ENCODE measurements at regions not wholly inside any gene's neighbourhood (a gene's known extent, or its start where the extent isn't known, plus 50 kb on each side); places are given as distances from the start of the nearest gene placed in this dataset.

DNA sequence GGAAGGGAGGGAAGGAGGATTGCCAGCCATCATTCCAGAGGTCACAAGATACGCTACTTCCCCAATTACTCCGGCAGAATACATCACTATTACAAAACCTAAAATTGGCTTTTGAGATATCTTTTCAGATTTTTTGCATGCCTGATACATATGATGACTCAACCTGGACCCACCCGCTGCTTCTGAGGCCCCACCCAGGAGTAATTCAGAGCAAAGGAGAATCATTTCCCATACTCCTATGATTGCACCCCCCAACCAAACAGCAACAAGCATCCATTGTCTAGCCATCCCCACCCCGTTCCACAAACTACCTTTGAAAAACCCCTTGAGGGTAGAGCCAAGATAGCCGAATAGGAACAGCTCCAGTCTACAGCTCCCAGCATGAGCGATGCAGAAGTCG is 163.5 kb upstream of the GJE1 start:
- in situ Hi-C loops (cut with MboI) (no loop called here), intact Hi-C loops (cut with micrococcal nuclease) (no loop called here)
- Histone ChIP-seq H2AFZ (ENCODE audit: low read depth, low read length) (no peak overlapping the region), H3K27ac (ENCODE audit: extremely low read depth, low read depth, low read length) (no peak overlapping the region), H4K20me1 (replicated peaks; ENCODE audit: control insufficient read depth, insufficient read depth, low read length) (no peaks in the 10 kb centered on the region), H3K9ac (ENCODE audit: insufficient read depth in 1 of 2, low read depth in 2 of 2, low read length in 2 of 2) (no peak overlapping the region), H3K4me2 (ENCODE audit: insufficient read depth, low read length) (no peak overlapping the region), H3K9me3 (replicated peaks; ENCODE audit: control insufficient read depth, insufficient read depth, low read depth, low read length) (no peaks in the 10 kb centered on the region), H3K27me3 (ENCODE audit: control insufficient read depth in 2 of 2, insufficient read depth in 2 of 2, low read length in 2 of 2) (no peaks in the 10 kb centered on the region), H3K79me2 (ENCODE audit: control insufficient read depth, insufficient read depth, low read length) (no peaks in the 10 kb centered on the region), H3K4me1 (replicated peaks in 1 of 2; ENCODE audit: control insufficient read depth in 2 of 2, insufficient read depth in 2 of 2, low read length in 2 of 2) (no peaks in the 10 kb centered on the region), H3K9me1 (ENCODE audit: control insufficient read depth, insufficient read depth, low read length) (no peaks in the 10 kb centered on the region), H3K4me3 (no peak overlapping the region), H3K36me3 (ENCODE audit: control insufficient read depth, insufficient read depth, low read length) (no peaks in the 10 kb centered on the region)
- ATAC-seq (no peak), DNase-seq (ENCODE audit: extremely low read depth in 1 of 4, low spot score in 3 of 4) (no peak), FAIRE-seq (no peak)
- ChIA-PET POLR2A (no interaction called here), CTCF (ENCODE audit: low intra/inter-chr PET ratio) (no interaction called here)
- no peak for TF ChIP-seq ZNF778 (CRISPR knock-in tag; IDR thresholded peaks at IDR 0.05)
- TF ChIP-seq TBP (optimal IDR thresholded peaks at IDR 0.05; ENCODE audit: low read depth, low read length) = no peak
- TF ChIP-seq NFXL1 (CRISPR knock-in tag; IDR thresholded peaks at IDR 0.05) = no peak
- TF ChIP-seq, protein P1, sequence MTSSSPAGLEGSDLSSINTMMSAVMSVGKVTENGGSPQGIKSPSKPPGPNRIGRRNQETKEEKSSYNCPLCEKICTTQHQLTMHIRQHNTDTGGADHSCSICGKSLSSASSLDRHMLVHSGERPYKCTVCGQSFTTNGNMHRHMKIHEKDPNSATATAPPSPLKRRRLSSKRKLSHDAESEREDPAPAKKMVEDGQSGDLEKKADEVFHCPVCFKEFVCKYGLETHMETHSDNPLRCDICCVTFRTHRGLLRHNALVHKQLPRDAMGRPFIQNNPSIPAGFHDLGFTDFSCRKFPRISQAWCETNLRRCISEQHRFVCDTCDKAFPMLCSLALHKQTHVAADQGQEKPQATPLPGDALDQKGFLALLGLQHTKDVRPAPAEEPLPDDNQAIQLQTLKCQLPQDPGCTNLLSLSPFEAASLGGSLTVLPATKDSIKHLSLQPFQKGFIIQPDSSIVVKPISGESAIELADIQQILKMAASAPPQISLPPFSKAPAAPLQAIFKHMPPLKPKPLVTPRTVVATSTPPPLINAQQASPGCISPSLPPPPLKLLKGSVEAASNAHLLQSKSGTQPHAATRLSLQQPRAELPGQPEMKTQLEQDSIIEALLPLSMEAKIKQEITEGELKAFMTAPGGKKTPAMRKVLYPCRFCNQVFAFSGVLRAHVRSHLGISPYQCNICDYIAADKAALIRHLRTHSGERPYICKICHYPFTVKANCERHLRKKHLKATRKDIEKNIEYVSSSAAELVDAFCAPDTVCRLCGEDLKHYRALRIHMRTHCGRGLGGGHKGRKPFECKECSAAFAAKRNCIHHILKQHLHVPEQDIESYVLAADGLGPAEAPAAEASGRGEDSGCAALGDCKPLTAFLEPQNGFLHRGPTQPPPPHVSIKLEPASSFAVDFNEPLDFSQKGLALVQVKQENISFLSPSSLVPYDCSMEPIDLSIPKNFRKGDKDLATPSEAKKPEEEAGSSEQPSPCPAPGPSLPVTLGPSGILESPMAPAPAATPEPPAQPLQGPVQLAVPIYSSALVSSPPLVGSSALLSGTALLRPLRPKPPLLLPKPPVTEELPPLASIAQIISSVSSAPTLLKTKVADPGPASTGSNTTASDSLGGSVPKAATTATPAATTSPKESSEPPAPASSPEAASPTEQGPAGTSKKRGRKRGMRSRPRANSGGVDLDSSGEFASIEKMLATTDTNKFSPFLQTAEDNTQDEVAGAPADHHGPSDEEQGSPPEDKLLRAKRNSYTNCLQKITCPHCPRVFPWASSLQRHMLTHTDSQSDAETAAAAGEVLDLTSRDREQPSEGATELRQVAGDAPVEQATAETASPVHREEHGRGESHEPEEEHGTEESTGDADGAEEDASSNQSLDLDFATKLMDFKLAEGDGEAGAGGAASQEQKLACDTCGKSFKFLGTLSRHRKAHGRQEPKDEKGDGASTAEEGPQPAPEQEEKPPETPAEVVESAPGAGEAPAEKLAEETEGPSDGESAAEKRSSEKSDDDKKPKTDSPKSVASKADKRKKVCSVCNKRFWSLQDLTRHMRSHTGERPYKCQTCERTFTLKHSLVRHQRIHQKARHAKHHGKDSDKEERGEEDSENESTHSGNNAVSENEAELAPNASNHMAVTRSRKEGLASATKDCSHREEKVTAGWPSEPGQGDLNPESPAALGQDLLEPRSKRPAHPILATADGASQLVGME (CRISPR knock-in tag; IDR thresholded peaks at IDR 0.05) = no peak
- TF ChIP-seq, protein P2, sequence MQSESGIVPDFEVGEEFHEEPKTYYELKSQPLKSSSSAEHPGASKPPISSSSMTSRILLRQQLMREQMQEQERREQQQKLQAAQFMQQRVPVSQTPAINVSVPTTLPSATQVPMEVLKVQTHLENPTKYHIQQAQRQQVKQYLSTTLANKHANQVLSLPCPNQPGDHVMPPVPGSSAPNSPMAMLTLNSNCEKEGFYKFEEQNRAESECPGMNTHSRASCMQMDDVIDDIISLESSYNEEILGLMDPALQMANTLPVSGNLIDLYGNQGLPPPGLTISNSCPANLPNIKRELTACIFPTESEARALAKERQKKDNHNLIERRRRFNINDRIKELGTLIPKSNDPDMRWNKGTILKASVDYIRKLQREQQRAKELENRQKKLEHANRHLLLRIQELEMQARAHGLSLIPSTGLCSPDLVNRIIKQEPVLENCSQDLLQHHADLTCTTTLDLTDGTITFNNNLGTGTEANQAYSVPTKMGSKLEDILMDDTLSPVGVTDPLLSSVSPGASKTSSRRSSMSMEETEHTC (IDR thresholded peaks at IDR 0.05) = no peak
- TF ChIP-seq NONO (IDR thresholded peaks at IDR 0.05; ENCODE audit: low read depth in 2 of 2, low read length in 1 of 2) = no peak
- TF ChIP-seq CREB1 (IDR thresholded peaks at IDR 0.05) = no peak
- no peak for TF ChIP-seq CREB1 (CRISPR knock-in tag; IDR thresholded peaks at IDR 0.05)
- TF ChIP-seq MCM7 (IDR thresholded peaks at IDR 0.05) = no peak
- TF ChIP-seq MTA1 (IDR thresholded peaks at IDR 0.05; ENCODE audit: borderline replicate concordance) = no peak
- no peak for TF ChIP-seq U2AF2 (optimal IDR thresholded peaks at IDR 0.05; ENCODE audit: low read depth, low read length)
- TF ChIP-seq RCOR1 (IDR thresholded peaks at IDR 0.05; ENCODE audit: borderline replicate concordance in 1 of 2, low read depth in 2 of 2, low read length in 2 of 2) = no peak
- TF ChIP-seq CBFB (CRISPR knock-in tag; IDR thresholded peaks at IDR 0.05) = no peak
- no peak for TF ChIP-seq FOXP1 (CRISPR knock-in tag; IDR thresholded peaks at IDR 0.05)
- no peak for TF ChIP-seq CREBBP (IDR thresholded peaks at IDR 0.05; ENCODE audit: low read depth, low read length)
- BruUV-seq (replicated peaks) = no TSS peak
- 43% methylated on average over 7 of the region's 7 CpGs for WGBS (ENCODE audit: insufficient coverage, low coverage, missing lambda C conversion rate)

All from K562 (cell line).